Gastrocnemius medialis (tissue), 4 donors: ENCODE measurements at regions not wholly inside any gene's neighbourhood (a gene's known extent, or its start where the extent isn't known, plus 50 kb on each side); places are given as distances from the start of the nearest gene placed in this dataset.

Experiments
- POLR2A ChIP-seq, 2 donors: fragments of 450-650 bp; IDR thresholded peaks; one replicate each; pipeline ENCODE4 v1.6.1; 2017; ENCODE audit warnings: antibody characterized with exemption in 2 of 2, mild to moderate bottlenecking in 2 of 2, moderate library complexity in 2 of 2
- TF ChIP-seq, protein P1 (sequence below), 5 experiments: fragments of 450-650 bp in 3 of 5; fragments of 200-600 bp in 2 of 5; sonication (generic) in 2 of 5; IDR thresholded peaks in 4 of 5; conservative IDR thresholded peaks in 1 of 5; 1 replicate in 4 of 5; 2 replicates in 1 of 5; pipeline ENCODE4 v1.5.1; 2016 to 2019; ENCODE audit warnings: antibody characterized with exemption in 5 of 5, mild to moderate bottlenecking in 3 of 5, moderate library complexity in 3 of 5

DNA sequence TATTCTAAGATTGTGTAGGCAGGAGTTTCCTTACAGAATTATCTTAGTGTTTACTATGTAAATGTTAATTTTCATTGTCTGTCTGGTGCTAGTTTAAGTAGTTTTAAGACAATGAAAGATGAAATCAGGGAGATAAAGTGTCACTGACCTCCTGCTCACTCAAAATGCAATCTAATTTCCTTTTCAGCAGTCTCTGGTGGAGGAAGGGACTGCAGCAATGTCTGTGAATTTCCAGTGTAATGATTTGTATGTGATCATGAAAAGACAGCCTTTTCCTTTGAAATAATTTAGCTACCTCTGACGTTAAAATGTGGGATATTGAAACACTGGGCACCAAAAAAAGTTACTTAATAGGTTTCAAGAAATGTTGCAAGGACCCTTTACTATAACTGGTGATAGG lies 779.7 kb upstream of the FLRT2 start:
- TF ChIP-seq POLR2A (IDR thresholded peaks at IDR 0.05) = no peak
- TF ChIP-seq, protein P1, sequence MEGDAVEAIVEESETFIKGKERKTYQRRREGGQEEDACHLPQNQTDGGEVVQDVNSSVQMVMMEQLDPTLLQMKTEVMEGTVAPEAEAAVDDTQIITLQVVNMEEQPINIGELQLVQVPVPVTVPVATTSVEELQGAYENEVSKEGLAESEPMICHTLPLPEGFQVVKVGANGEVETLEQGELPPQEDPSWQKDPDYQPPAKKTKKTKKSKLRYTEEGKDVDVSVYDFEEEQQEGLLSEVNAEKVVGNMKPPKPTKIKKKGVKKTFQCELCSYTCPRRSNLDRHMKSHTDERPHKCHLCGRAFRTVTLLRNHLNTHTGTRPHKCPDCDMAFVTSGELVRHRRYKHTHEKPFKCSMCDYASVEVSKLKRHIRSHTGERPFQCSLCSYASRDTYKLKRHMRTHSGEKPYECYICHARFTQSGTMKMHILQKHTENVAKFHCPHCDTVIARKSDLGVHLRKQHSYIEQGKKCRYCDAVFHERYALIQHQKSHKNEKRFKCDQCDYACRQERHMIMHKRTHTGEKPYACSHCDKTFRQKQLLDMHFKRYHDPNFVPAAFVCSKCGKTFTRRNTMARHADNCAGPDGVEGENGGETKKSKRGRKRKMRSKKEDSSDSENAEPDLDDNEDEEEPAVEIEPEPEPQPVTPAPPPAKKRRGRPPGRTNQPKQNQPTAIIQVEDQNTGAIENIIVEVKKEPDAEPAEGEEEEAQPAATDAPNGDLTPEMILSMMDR (IDR thresholded peaks at IDR 0.05 in 4 of 5, conservative IDR thresholded peaks at IDR 0.05 in 1 of 5) = no peak
